ENCODE measurements at regions not wholly inside any gene's neighbourhood (a gene's known extent, or its start where the extent isn't known, plus 50 kb on each side); places are given as distances from the start of the nearest gene placed in this dataset.

- TF ChIP-seq CTCF (IDR thresholded peaks at IDR 0.05) (no peak), POLR2A (IDR thresholded peaks at IDR 0.05) (no peak)
These were observed 141.7 kb upstream of the NRXN3 start for GRCh38 chr14:78028471-78028870.
